Activated CD8-positive, alpha-beta T cell treated with anti-CD3 and anti-CD28 coated beads, Interleukin-2, amount 10 ng/mL, durations not matched to agents 7 days and 5 days (primary cell): ENCODE measurements at regions not wholly inside any gene's neighbourhood (a gene's known extent, or its start where the extent isn't known, plus 50 kb on each side); places are given as distances from the start of the nearest gene placed in this dataset.

Experiments
- ATAC-seq: fragments of 150-1000 bp; cut with Tn5 transposase; one replicate; pipeline ENCODE4 v1.10.0; 2021; ENCODE audit warnings: moderate library complexity
- CTCF ChIA-PET: fragments of 350-600 bp; sonication (Branson Sonifier 250); formaldehyde crosslinking; loops from one replicate; lab custom pipeline; 2021; ENCODE audit warnings: antibody characterized with exemption; lab: Charles Lee
- POLR2A ChIA-PET: fragments of 350-600 bp; sonication (Branson Sonifier 250); formaldehyde crosslinking; loops from one replicate; lab custom pipeline; 2021; ENCODE audit warnings: antibody characterized with exemption; lab: Charles Lee
- DNase-seq: peaks from one replicate; pipeline ENCODE4 v3.0.0-alpha.2; 2020
- H3K27ac Mint-ChIP-seq: one replicate; pipeline ENCODE4 v1.8.0; 2021; ENCODE audit warnings: mild to moderate bottlenecking, mixed read lengths
- H3K27me3 Mint-ChIP-seq: one replicate; pipeline ENCODE4 v1.8.0; 2021; ENCODE audit warnings: low read depth, mixed read lengths
- H3K36me3 Mint-ChIP-seq: one replicate; pipeline ENCODE4 v1.8.0; 2021; ENCODE audit warnings: low read depth, mixed read lengths
- H3K4me1 Mint-ChIP-seq: one replicate; pipeline ENCODE4 v1.8.0; 2021; ENCODE audit warnings: low read depth, mixed read lengths
- H3K4me3 Mint-ChIP-seq: one replicate; pipeline ENCODE4 v1.8.0; 2021; ENCODE audit warnings: mild to moderate bottlenecking, mixed read lengths
- H3K9me3 Mint-ChIP-seq: one replicate; pipeline ENCODE4 v1.8.0; 2022; ENCODE audit warnings: mixed read lengths; ENCODE audit not compliant: insufficient read depth

DNA sequence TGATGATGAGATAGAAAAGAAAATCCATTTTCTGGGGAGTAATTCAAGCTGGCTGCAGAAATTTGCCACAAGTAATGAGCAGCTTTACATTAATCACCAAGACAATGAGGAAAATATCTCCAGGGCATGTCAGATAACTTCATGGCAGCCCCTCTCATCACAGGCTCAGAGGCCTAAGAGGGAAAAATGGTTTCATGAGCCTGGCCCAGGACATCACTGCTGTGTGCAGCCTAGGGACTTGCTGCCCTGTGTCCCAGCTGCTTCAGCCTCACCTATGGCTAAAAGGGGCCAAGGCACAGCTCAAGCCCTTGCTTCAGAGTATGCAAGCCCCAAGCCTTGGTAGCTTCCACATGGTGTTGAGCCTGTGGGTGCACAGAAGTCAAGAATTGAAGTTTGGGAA is 161.7 kb downstream of the OPA1 start:
- Mint-ChIP-seq H3K27me3 (peaks cover 23% of the 10 kb centered on the region), H3K4me3 (no peak overlapping the region), H3K27ac (no peak overlapping the region), H3K9me3 (peaks cover 19% of the 10 kb centered on the region), H3K36me3 (no peaks in the 10 kb centered on the region), H3K4me1 (no peaks in the 10 kb centered on the region)
- ChIA-PET CTCF (no interaction called here), POLR2A (no interaction called here)
- DNase-seq (no peak), ATAC-seq (no peak)

DNA sequence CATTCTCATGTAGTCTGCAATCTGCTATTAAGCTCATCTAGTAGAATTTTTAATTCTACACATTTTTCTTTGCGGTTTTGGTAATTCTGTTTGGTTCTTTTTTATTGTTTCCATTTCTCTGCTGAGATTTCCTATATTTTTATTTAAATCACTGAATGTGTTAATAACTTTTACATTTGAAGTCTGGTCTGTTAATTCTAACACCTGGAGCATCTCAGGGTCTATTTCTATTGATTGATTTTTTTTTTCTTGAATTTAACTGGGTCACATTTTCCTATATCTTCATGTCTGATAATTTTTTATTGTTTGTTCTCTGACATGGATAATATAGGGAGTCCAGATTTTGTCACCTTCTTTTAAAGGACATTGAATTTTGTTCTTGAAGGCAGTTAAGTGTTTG is 163.5 kb downstream of the OPA1 start:
- POLR2A ChIA-PET: interaction anchor here (0.5 to 0.7 kb wide), 2 partner anchors 72 to 410 kb away, joined by 4 to 5 read pairs; no protein-coding TSS in a partner anchor
- CTCF ChIA-PET: no interaction called here
- peaks cover 19% of the 10 kb centered on the region for H3K27me3 Mint-ChIP-seq
- H3K9me3 Mint-ChIP-seq: peaks cover 19% of the 10 kb centered on the region
- no peak overlapping the region for H3K4me3 Mint-ChIP-seq
- DNase-seq (no peak), ATAC-seq (no peak)
- no peaks in the 10 kb centered on the region for H3K36me3 Mint-ChIP-seq
- H3K4me1 Mint-ChIP-seq: no peaks in the 10 kb centered on the region
- H3K27ac Mint-ChIP-seq: no peak overlapping the region

DNA sequence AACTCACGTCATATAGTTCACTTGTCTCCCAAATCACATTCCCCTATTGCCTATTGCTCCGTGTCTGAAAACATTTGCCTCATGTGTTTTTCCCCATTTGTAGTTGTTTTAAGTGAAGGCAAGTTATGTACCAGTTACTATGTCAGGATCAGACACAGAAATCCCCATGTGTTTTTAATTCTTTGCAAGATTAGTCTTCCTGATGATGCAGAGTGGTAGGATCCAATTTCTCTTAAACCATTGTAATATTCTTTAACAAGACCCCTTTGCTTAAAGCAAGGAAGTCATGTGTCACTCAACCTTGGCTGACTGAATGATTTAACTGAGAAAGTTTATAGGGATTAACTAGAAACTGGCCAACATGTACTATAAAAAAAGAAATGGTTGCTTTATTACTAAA is 164.4 kb downstream of the OPA1 start:
- H3K4me1 Mint-ChIP-seq: no peaks in the 10 kb centered on the region
- H3K27me3 Mint-ChIP-seq: peaks cover 14% of the 10 kb centered on the region
- DNase-seq: no peak
- no peak overlapping the region for H3K27ac Mint-ChIP-seq
- POLR2A ChIA-PET: interaction anchor here (0.7 kb wide), 1 partner anchor 409 kb away, joined by 5 read pairs; no protein-coding TSS in a partner anchor
- H3K36me3 Mint-ChIP-seq: no peaks in the 10 kb centered on the region
- H3K4me3 Mint-ChIP-seq: no peak overlapping the region
- peaks cover 19% of the 10 kb centered on the region for H3K9me3 Mint-ChIP-seq
- CTCF ChIA-PET: no interaction called here
- ATAC-seq: no peak

DNA sequence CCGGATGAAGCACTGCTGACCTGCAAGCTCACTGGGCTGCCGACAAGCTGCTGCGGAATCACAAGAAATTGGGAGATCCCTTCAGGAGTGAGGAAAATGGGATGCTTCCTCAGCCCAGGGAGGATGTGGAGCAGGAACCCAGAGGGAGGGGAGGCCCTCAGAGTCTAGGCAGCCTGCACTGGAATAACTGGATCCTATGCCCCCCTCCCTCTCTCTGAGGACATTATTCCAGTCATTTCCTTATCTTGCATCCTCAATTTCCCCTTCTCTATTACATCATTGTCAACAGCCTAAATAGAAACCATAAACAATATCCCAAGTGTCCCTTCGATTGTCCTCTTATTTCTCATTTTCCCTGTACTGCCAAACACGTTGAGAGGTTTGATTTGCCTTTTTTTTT is 169.0 kb downstream of the OPA1 start:
- CTCF ChIA-PET: no interaction called here
- H3K27me3 Mint-ChIP-seq: peaks cover 7% of the 10 kb centered on the region
- POLR2A ChIA-PET: no interaction called here

DNA sequence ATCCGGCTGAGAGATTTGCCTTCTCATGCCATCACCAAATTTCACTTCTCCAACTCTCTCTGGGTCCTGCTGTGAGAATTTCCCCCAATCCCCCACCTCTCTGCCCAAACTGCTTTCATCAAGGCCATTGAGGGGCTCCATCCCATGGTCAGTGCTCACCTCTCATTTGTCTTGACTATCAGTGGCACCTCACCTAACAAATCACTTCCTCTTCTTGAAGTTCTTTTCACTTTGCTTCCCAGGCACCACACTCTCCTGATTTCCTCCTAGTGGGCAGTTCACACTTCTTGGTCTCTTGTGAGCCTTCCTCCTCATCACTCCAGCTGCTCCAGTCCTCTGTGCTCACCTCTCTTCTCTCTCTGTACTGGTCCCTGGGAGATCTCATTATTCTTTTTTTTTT is 169.6 kb downstream of the OPA1 start:
- ChIA-PET POLR2A (no interaction called here), CTCF (no interaction called here)
- H3K4me1 Mint-ChIP-seq: no peaks in the 10 kb centered on the region
- H3K9me3 Mint-ChIP-seq: peaks cover 5% of the 10 kb centered on the region
- no peaks in the 10 kb centered on the region for H3K36me3 Mint-ChIP-seq
- no peak overlapping the region for H3K27ac Mint-ChIP-seq
- ATAC-seq: no peak
- no peak for DNase-seq
- H3K27me3 Mint-ChIP-seq: peaks cover 4% of the 10 kb centered on the region
- H3K4me3 Mint-ChIP-seq: no peak overlapping the region

More for the DNA sequence above, 169.0 kb downstream of the OPA1 start:
- ATAC-seq (no peak), DNase-seq (no peak)
- Mint-ChIP-seq H3K36me3 (no peaks in the 10 kb centered on the region), H3K9me3 (peaks cover 6% of the 10 kb centered on the region), H3K27ac (no peak overlapping the region), H3K4me1 (no peaks in the 10 kb centered on the region), H3K4me3 (no peak overlapping the region)

DNA sequence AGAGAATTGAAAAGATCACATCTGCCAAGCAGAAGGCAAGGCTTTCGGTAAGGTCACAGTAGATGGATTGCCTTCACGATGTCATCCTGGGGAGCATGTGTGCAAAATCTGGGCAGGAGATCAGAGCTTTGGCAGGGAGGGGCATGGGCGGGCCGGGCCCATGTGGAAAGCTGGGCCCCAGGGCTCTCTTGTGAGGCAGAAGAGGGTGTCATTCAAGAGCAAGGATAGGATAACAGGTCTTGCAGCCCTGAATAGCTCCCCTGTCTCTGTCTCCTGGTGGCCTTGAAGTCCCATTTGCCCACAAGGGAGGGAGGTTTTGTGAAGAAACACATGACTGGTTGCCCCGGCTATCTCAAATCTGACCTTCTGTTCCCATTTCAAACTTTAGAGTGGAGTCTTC is 172.0 kb downstream of the OPA1 start:
- Mint-ChIP-seq H3K4me3 (no peak overlapping the region), H3K27me3 (peaks cover 4% of the 10 kb centered on the region), H3K9me3 (no peaks in the 10 kb centered on the region), H3K27ac (no peak overlapping the region), H3K4me1 (no peaks in the 10 kb centered on the region), H3K36me3 (no peaks in the 10 kb centered on the region)
- DNase-seq (no peak), ATAC-seq (no peak)
- CTCF ChIA-PET: interaction anchor here (1.3 kb wide), 1 partner anchor 100 kb away, joined by 3 read pairs; no protein-coding TSS in a partner anchor
- POLR2A ChIA-PET: no interaction called here

DNA sequence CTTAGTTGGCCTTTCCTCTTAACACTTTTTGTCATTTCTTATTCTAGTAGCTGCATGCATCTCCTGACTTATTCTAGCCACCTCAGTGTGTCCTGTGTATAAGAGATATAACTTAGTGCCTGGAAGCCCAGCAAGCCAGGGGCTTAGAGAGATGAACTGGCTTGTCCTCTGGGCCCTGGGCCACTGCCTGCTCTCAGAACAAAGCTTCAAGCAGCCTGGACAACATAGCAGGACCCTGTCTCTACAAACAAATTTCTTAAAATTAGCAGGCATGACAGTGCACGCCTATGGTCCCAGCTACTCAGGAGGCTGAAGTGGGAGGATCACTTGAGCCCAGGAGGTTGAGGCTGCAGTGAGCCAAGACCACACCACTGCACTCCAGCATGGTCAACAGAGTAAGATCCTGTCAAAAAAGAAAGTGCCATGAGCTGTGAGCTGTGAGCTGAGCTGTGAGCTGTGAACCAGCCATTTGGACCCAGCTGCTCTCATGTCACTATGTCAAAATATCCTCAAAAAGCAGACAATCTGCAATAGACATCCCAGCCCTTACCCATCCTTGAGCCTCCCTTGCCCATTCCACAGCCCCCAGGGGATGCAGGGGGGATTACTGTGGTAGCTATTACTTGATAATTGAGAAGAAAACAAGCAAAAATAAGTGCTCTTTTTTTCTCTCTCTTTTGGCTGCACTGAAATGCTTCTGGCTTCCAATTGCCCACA is 174.5 kb downstream of the OPA1 start:
- Mint-ChIP-seq H3K36me3 (no peaks in the 10 kb centered on the region), H3K27ac (no peak overlapping the region), H3K4me3 (no peak overlapping the region), H3K4me1 (no peaks in the 10 kb centered on the region), H3K27me3 (peaks cover 4% of the 10 kb centered on the region), H3K9me3 (no peaks in the 10 kb centered on the region)
- ChIA-PET POLR2A (no interaction called here), CTCF (no interaction called here)
- DNase-seq (peak; percentile 4), ATAC-seq (no peak)

DNA sequence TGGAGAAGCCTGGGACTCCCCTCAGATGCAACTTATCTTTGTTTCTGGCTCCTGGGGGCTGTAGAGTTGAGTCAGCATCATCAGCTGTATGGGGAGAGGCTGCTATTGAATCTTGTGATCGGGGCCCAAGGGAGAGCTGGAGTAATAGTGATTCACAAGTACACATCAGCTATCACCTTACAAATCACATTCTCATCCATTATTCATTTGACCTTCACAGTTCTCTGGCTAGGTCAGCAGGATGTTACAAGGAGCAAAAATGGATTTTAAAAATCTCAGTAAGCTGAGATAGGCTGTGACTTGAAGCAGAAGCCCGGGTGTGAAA is 175.0 kb downstream of the OPA1 start:
- Mint-ChIP-seq H3K36me3 (no peaks in the 10 kb centered on the region), H3K27me3 (peaks cover 7% of the 10 kb centered on the region), H3K4me1 (no peaks in the 10 kb centered on the region), H3K27ac (no peak overlapping the region), H3K4me3 (no peak overlapping the region), H3K9me3 (no peaks in the 10 kb centered on the region)
- CTCF ChIA-PET: interaction anchor here (1.3 kb wide), 1 partner anchor 12 kb away, joined by 4 read pairs; no protein-coding TSS in a partner anchor
- DNase-seq (peak; percentile 4), ATAC-seq (no peak)
- POLR2A ChIA-PET: no interaction called here

DNA sequence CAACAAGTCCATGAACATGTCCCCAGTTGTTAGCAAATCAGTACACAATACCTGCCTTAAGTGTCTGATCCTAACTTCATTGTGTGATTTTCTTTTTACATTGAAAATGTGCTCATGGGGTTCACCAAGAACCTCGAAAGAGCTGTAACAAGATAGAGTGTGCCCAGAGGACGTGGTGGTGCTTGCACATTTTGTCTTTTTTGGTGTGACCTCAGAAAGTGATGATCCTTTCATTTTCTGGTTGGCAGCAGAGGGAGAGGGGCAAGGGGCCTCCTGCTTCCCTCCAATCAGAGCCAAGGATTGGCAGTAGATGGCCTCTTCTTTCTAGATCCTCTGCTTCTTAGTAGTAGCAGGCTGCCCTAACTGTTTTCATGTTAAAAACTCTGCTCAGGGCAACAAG is 176.4 kb downstream of the OPA1 start:
- Mint-ChIP-seq H3K27ac (no peak overlapping the region), H3K27me3 (peaks cover 3% of the 10 kb centered on the region), H3K4me1 (no peaks in the 10 kb centered on the region), H3K36me3 (no peaks in the 10 kb centered on the region), H3K9me3 (no peaks in the 10 kb centered on the region), H3K4me3 (no peak overlapping the region)
- POLR2A ChIA-PET: no interaction called here
- no peak for ATAC-seq
- CTCF ChIA-PET: interaction anchor here (1.2 kb wide), 1 partner anchor 201 kb away, joined by 3 read pairs; no protein-coding TSS in a partner anchor
- peak; percentile 11 for DNase-seq

DNA sequence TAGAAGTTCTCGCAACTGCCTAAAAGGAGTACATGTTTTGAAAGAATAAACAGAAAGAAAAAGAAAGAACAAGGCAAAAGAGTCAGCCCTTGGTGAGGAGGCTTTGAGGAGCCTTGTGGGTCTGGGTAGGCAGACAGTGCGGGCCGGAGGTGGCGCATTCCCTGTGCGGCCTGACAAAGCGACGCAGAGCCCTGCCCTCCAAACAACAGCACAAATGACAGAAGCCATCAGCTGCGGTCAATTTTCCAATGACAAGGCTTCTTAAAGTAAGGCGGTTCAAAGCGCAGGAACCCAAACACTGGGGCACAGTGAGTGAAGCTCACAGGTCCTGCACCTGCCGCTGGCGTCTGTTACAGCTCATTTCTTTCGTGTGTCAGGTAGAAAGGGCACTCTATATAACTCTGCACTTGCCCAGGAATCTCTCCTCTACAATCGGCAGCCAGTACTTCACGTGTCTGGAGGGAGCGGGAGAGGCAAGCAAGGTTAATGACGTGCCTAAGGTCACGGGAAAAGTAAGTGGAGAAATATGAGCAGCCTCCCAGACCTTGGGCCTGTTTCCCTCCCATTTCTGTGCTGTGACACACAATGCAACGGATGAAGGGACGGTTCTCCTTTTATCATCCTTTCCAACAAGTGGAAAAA is 178.1 kb downstream of the OPA1 start:
- H3K36me3 Mint-ChIP-seq: no peaks in the 10 kb centered on the region
- peaks cover 3% of the 10 kb centered on the region for H3K27me3 Mint-ChIP-seq
- ATAC-seq (no peak), DNase-seq (peak; percentile 12)
- peaks cover 1% of the 10 kb centered on the region for H3K4me1 Mint-ChIP-seq
- no peaks in the 10 kb centered on the region for H3K9me3 Mint-ChIP-seq
- CTCF ChIA-PET: no interaction called here
- POLR2A ChIA-PET: no interaction called here
- H3K27ac Mint-ChIP-seq: no peak overlapping the region
- H3K4me3 Mint-ChIP-seq: no peak overlapping the region

DNA sequence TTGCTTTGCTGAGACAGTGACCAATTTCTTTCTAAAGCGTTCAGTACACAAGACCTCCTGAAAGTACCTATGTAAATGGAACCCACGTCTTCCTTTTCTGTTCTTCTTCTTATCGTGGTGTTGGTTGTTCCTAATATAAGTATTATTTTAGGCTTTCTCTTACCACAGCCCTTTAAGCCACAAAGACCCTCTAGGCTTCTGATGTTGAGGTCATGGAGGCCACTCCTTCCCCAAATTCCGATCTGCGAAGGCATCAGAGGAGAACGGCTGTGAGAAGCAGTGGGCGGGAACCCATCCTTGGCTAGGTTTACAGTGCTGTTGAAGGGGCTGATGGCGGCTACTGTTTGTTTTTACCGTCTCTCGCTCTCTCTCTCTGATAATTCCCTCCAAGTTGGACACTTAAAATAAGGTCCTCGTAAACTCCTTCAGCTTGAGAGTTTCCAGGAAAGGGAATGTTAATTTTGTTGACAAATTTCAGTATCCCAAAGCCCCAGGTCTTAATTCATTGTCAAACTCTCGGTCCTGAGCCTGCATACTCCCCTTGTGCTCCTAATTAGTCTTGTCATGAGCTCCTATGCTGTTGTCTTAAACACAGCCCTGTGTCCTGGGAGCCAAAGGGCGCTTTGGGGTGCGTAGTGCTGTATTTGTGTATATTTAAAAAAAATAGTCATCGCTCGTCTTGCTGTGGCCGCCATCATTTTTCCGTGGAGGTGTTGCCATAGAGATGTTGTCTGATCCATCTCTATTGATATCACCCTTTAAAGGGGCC is 178.8 kb downstream of the OPA1 start:
- peak; percentile 16 for DNase-seq
- no peaks in the 10 kb centered on the region for H3K9me3 Mint-ChIP-seq
- no peak overlapping the region for H3K27ac Mint-ChIP-seq
- no peak overlapping the region for H3K4me3 Mint-ChIP-seq
- H3K27me3 Mint-ChIP-seq: peaks cover 3% of the 10 kb centered on the region
- no peaks in the 10 kb centered on the region for H3K36me3 Mint-ChIP-seq
- ChIA-PET POLR2A (no interaction called here), CTCF (no interaction called here)
- peaks cover 8% of the 10 kb centered on the region for H3K4me1 Mint-ChIP-seq
- no peak for ATAC-seq

DNA sequence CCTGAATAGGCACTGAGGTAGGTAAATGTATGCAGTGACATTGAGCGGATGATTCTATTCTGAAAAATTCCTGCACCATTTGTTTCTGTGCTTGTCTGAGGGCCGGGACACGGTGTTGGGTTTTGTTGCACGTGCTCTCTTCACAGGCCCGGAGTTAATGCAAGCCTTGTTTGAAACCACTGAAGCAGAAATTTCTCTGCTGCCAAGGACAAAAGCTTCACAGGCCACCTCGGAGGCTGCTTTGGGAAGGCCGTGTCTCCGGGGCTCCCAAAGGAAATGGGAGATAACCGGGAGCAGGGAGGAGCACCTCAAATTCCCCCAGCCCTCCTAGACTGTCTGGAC is 179.4 kb downstream of the OPA1 start:
- Mint-ChIP-seq H3K27me3 (peaks cover 3% of the 10 kb centered on the region), H3K9me3 (no peaks in the 10 kb centered on the region), H3K4me3 (no peak overlapping the region), H3K27ac (no peak overlapping the region), H3K4me1 (peaks cover 8% of the 10 kb centered on the region), H3K36me3 (no peaks in the 10 kb centered on the region)
- DNase-seq (no peak), ATAC-seq (no peak)
- ChIA-PET CTCF (no interaction called here), POLR2A (no interaction called here)
